ENCODE measurements at regions not wholly inside any gene's neighbourhood (a gene's known extent, or its start where the extent isn't known, plus 50 kb on each side); places are given as distances from the start of the nearest gene placed in this dataset.

DNA sequence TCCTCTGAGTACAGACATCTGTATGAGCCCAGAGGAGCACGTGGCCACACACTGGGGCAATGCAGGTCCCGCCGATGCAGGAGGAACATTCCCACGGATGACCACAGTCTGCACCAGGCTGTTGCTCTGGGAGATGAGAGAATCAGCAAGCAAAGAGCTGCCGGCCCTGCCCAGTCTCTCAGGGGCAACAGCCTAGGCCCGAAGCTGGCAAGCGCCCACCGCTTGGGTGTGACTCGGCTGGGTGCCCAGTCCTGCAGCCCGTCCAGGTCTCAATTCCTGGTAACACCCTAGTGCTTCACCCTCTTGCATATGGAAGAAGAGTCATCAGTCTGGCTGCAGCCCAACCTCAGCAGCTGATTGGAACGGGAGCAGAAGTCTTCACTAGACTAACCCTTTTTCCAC, 153.7 kb upstream of the HES1 start:
- DNase-seq, result peak in 42 of 51 donors; percentile 10 to 83 (median 51)

DNA sequence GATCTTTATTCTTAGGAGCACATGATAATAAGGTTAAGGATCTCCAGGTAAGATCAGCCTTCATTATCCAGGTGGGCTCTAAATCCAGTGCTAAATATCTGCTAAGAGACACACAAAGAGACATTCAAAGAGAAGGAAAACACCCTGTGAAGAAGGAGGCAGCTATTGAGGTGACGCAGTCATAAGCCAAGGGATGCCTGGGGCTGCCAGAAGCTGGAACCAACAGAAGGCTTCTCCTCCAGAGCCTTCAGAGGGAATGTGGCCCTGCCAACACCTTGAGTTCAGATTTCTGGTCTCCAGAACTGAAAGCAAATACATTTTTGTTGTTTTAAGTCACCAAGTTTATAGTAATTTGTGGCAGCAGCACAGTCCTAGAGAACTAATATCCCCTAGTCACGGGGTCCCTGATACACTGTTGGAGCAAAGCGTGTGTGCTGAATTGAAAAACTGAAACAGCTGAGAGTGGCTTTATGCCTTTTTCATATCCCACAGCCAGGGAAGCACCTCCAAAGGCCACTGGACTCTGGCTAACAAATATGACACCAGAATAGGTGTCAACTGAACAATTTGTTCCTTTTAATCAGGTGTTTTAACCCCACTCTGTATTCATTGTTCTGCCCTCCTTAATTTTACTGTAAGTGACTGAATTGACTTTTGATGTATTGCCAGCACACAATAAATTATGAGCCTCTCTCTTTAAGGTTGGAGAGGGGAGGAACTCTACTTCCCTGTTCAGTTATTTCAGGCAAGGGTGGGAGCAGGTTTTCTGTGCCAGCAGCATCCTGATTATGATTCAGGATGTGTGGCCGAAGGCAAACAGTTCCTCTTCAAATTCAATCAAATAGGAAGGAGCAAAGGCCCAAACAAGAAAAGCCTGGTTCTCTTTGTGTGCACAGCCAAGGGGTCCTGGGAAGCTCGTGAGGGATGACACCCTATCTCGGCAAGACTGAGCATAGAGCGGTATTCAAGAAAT, 151.8 kb upstream of the HES1 start:
- DNase-seq, result peak in 1 of 51 donors; percentile 6

DNA sequence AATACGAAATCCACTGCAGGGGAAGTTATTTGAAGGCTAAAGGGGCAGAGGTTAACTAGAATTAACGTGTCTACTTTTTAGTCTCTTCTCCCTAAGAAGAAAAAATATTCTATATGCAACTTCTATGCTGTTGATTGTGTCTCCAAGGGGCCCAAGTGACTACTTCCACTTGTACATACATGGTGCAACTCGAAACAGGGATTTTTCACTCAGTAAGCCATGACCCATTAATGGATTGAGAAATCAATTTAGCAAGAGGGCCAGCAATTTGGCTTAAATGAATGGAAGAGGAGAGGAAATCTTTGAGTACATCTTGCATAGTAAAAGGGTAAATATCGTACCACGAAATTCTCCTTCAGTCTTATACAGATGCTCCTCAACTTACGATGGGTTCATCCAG, 151.1 kb upstream of the HES1 start:
- DNase-seq, result no peak

DNA sequence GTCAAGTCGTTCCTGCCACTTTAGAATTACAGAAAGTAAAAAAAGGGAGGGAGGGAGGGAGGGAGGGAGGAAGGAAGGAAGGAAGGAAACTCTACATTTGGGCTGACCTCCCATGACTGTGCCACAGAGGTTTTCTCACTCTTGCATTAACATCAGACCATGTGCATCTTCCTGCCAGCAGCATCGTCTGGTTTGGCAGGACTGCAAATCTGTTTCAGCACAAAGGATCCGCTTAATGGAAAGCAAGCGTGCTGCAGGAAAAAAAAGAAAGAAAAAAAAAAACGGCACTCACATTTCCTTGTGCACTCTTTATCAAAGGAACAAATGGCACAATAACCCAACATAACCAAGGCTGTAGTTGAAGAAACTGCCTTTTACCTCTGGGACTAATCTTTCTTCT, 148.8 kb upstream of the HES1 start:
- peak in 1 of 51 donors; percentile 1 for DNase-seq

DNA sequence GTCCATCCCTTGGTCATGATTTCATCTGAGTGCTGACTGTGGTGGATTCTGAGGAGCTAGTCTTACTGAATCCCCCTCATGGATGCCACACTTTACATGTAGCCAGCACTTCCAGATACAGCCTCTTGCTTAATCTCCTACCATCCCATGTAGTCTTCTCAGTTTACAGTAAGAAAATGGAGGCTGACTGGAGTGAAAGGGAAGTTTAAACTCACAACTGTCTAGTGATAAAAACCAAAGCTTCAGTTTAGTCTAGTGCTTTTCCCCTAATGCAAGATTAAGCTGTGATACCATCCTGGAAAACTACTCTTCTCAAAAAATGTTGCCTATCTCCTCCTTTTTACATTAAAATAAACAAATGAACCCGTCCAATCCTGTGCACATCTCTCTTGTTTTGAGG, 146.8 kb upstream of the HES1 start:
- DNase-seq, result no peak

DNA sequence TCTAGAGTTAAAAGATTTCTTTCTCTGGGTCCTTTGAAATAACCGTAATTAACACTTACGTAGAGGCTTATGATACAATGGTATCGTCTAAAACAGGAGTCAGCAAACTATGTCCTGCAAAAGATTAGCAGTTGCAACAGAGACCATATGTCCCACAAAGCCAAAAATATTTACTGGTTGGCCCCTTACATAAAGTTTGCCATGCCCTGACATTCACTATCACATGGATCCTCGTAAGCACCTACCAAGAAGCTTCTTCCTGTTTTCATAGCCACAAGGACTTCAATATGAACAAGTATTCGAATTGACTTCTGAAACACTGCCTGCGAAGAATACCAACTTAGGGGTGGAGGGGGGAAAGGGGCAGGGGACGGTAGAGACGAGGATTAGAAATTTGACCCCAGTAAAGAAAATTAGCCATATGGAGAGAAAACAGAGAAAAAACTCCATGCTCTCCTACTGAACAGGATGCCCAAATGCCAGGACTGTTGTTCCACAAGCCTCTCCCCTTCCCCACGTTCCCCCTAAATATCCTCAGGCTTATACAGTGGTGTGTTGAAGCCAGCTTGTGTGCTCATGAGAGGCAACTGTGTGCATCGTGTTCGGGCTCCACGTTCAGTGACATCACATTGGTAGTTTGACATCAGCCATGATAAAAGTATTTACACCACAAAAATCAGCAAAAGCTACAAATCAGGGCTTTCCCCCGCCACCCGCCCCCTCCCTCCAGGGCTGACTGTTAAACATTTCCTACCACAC, 144.1 kb upstream of the HES1 start:
- DNase-seq, result no peak

DNA sequence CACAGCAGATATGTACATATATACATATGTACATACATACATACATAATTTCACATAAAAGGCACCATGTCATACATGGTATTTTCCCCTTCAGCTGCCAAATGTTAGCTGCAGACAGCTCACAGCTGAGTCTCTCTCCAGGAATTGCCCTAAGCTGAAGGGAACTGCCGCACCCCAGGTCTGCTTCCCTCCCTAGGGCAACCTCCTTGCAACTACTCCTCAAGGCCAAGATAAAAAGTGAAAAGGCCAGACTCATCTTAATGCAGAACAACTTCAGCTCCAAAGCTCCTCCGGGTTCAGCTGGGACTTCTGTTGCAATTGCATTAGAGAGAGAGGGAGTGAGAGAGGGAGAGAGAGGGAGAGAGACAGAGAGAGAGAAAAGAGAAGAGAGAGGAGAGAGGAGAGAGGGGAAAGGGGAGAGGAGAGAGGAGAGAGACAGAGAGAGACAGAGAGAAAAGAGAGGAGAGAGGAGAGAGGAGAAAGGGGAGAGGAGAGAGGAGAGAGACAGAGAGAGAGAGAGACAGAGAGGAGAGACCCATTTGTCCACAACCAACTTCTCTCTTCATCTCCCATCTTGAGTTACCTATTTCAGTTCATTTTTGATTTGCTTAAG, 143.4 kb upstream of the HES1 start:
- DNase-seq, result no peak

DNA sequence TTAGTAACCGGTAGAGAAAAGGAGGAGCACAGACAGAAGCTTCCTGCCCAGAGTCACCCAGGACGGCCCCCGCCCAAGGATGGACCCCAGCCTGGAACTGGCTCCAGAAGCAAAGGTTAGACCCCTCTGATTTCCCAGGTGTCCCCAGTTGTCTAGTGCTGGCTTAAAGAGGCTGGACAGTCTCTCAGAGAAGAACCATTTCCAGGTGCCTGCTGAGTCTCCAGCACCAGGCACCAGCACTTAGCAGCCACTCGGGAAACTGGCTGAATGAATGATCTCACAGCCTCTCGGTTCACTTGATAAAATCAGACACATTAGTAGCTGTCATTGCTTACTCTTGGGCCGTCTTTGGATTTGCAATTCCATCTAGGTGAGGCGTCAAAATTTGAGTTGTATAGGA, 139.7 kb upstream of the HES1 start:
- DNase-seq, result no peak

DNA sequence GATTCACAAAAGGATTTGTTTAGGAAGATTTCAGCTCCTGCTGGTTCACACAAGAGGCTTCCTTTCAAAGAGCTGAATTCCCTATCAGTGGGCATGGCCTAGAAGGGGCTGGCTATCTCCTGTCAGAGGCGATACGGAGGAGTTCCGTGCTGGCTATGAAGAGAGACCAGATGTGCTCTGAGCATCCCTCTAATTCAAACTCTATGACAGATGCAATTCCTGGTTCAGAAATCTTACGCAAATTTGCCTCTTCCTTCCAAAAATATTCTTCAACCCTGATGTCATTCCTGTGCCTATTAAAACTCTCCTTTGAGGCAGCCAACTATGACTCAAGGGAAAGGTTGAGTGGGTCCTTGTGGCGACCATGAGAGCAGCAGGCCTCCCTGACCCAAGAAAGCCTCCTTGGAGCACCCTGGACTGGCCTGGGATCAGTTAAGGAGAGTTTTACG, 139.3 kb upstream of the HES1 start:
- no peak for DNase-seq

DNA sequence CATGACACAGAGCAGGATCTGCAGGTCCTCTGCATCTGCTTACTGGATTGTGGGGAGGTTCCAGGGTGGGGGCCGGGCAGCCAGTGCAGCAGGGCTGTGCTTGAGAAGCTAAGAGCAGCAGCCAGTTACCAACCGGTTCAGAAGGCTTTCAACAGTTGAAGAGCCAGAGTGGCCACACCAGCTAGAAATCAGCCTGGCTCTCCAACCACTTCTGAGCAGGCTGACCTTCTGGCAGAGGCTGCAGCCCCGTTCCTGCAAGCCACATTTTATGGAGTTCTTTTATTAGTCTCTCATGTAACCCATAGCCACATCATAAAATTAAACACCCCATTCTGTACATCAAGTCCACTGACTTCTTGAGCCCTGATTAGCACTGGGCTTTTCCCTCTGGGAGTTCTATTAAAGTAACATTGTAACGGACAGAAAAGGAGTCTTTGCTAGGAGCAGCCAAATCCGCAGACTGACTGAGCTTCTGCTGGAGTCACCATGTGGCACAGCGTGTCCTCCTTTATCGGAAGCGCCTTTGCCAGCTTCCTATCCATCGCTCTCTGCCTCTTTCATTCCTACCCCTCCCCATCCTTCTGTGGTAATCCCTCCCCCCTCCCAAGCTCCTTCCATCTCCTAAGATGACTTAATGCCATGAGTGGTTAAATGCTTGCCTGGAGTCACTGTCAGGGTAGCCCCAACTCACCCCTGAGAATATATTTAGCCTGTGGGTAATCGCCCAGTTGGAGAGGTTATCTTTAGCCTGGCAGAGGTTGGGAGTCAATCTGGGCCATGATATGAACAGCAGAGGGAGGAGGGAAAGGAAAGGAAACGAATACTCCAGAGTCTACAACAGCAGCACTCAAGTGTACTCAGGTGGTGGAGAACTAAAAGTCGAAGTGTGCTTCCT, 138.5 kb upstream of the HES1 start:
- DNase-seq, result no peak

DNA sequence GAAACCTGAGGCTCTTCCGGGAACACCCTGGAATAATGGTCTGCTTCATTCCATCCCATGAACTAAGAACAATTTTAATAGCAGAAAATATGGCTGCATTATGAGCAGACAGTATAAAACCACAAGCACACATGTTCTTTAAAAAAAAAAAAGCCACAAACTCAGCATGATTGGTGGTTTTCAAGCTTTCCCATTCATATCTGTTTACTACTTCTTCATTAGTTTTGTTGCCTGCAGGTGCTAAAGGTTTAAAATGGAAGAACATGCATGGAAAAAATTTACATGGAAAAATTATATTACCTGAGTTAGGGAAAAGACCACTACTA, 137.9 kb upstream of the HES1 start:
- no peak for DNase-seq

DNA sequence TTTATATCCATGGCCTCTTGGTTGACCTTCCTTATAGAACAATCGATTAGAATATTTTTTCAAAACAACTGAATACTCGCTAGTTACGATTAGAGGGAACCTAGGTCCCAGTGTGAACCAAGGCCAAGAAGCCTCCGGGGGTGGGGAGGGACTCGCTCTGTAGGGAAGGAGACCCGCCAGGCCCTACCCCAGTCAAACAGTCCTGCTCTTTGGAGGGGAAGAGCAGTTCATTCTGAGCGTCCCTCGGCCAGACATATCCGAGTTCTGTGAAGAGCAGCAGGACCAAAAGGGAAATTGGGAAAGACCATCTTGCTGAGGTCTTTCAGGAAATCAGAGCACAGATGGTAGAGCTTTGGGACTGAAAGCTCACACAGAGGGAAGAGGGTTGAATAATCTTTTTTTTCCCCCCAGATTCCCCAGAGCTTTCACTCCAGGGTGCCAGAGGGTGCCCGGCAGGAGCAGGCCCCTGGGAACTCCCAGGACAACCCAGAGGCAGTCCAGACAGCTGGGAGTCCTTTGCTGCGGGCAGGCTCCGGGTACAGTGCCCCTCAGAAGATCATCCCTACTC, 137.2 kb upstream of the HES1 start:
- no peak for DNase-seq

DNA sequence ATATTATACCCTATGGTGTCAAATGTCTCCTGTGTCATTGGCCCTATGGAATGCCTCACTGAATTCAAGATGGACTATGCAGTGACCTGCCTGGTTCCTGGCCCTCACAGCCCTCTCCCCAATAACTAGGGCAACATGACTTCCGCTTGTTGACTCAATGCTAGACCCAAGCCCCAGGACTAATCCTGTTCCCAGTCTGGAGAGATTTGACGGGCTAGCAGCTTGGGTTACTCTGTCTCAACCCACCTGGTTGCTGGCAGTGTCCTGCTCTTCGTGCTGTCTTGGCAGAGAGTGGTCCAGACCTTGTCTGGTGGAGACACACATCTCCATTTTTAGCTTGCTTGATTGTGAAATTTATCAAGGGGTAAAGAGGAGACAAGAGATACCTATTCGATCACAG, 135.8 kb upstream of the HES1 start:
- DNase-seq, result no peak

DNA sequence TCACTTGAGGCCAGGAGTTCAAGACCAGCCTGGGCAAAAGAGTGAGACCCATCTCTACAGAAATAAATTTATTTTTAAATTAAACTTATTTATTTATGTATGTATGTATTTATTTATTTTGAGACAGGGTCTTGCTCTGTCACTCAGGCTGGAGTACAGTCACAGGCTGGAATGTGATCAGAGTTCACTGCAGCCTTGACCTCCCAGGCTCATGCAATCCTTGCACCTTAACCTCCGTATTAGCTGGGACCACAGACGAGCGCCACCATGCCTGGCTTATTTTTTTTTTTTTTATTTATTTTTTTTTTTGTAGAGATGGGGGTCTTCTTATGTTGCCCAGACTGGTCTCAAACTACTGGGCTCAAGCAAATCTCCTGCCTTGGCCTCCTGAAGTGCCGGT, 135.2 kb upstream of the HES1 start:
- no peak for DNase-seq

DNA sequence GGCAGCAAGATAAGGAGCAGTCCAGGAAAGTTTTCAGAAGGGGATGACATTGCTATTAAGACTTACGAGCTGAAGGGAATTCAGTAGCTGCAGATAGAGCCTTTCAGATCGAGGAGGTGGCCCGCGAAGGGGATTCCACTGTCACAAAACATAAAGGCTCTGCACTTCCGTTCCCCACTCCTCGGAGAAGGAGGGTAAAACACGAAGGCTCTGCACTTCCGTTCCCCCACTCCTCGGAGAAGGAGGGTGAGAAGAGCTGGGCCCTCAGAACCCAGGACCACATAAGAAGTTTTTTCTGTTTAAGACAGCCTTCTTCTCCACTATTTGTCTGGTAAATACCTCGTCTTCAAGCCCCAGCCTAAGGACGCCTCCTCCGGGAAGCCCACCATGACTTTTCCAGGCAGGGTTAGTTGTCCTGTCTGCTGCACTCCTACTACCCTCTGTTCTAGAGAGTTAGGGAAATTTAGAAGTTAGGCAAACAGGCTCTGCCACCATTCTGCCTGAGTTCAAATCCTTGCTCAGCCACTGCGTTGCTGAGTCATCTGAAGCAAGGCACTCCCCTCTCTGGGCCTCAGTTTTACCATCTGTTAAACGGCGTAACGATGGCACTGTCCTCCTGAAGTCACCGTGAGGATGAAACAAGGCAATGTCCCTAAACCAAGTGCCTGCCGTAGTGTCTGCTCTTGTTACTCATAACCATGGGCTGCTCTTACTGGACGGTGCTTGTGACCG, 134.1 kb upstream of the HES1 start:
- no peak for DNase-seq

DNA sequence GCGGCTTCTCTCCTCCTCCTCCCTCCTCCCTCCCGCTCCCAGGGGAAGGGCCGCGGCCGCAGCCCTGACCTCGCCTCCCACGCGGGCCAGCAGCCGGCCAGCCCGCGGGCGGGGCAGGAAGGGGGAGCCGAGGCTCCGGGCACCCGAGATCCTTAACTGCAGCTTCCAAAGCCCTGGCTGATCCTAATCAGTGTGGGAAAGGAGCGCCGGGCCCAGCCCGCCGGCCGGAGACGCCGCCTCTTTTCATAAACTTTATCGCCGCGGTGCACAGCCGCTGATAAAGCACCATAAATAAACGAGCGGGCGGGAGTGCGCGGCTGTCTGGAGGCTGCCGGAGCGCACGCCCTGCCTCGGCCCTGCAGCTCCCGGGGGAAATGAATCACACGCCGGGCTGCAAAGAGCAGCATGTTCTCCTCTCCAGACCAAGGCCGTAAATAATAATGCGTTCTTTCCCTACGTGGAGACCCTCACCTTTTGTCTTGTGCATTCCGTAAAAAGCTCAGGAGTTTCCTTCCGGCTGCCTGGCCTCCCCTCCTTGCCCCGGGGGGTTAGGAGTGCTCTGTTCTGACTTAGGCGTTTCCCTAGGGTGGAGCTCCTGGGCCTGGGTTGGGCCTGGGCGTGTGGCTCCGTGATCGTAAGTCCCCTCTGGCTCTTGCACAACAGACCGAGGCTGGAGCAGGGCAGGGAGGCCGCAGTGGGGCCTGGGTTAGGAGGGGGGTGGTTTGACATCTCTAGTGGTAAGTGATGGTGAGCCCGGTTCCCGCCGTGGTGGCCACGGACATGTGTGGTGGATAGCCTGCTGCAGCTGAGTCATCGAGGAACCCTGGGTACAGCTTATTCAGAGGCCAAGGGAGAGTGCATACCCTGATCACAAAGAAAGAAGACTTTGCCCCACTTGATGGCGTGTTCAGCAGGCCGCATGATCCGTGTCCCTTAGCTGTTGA, 132.6 kb upstream of the HES1 start:
- peak in 34 of 51 donors; percentile 4 to 60 (median 26) for DNase-seq

DNA sequence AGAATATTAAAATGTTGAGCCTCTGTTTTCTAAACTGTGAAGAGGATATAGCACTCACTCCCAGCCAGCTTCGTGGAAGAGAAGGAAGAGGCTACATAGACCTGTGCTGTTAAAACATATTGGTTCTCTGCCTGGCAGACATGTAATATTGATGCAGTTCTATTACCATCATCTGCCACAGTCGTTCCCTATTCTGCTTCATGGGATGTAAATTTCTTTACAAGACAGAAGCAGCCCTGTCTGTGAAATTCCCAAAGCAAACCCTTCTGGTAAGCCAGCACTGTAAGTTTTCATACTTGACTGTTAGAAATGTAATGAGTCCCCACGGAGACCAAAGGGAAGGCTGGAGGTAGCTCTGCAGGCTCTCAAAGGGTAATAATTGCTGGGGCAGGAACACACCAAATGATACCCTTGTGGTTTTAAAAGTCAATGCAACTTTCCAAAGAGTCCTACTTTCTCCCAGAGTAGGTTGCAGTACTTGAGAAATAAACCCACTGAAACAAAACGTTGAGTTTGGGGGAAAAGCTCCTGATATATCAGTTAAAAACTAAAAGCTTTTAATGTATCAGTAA, 129.9 kb upstream of the HES1 start:
- no peak for DNase-seq

DNA sequence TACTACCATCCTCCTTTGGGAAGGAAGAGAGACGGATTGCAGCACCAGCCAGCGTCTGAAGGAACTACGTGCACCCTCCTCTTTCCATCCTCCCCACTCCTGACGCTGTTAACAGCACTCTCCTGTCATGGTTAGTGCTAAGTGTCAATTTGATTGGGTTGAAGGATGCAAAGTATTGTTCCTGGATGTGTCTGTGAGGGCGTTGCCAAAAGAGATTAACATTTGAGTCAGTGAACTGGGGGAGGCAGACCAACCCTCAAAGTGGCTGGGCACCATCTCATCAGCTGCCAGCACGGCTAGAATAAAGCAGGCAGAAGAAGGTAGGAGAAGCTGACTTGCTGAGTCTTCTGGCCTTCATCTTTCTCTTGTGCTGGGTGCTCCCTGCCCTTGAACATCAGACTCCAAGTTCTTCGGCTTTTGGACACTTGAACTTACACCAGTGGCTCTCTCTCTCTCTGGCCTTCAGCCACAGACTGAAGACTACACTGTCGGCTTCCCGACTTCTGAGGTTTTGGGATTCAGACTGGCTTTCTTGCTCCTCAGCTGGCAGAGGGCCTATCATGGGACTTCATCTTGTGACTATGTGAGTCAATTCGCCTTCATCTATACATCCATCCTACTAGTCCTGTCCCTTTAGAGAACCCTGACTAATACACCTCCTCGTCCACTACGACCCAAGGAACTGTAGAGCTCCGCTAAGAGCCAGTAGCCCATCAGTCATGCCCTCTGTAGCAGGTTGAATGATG, 128.2 kb upstream of the HES1 start:
- no peak for DNase-seq

Data from hypothalamus (tissue), 51 donors.